ENCODE measurements at regions not wholly inside any gene's neighbourhood (a gene's known extent, or its start where the extent isn't known, plus 50 kb on each side); places are given as distances from the start of the nearest gene placed in this dataset.
A peak's percentile ranks its signal among the peaks of the same experiment; 100 is the strongest.

GRCh38 chr3:23665741-23666140 is 140.0 kb upstream of the UBE2E1 start:
- DNase-seq: no peak

GRCh38 chr3:23666818-23667217 is 138.9 kb upstream of the UBE2E1 start:
- DNase-seq: no peak

GRCh38 chr3:23667536-23668429 is 138.0 kb upstream of the UBE2E1 start:
- DNase-seq: no peak

GRCh38 chr3:23668430-23668904 is 137.3 kb upstream of the UBE2E1 start:
- DNase-seq: peak; percentile 26

GRCh38 chr3:23669541-23670255 is 136.1 kb upstream of the UBE2E1 start:
- no peak for DNase-seq

- no peak for DNase-seq
These were observed 133.7 kb upstream of the UBE2E1 start for GRCh38 chr3:23671851-23672589.

GRCh38 chr3:23672628-23673027 is 133.1 kb upstream of the UBE2E1 start:
- DNase-seq: no peak

GRCh38 chr3:23675010-23675409 is 130.7 kb upstream of the UBE2E1 start:
- no peak for DNase-seq

GRCh38 chr3:23676093-23676492 is 129.7 kb upstream of the UBE2E1 start:
- DNase-seq: no peak

- DNase-seq: no peak
These were observed 123.1 kb upstream of the UBE2E1 start for GRCh38 chr3:23682646-23683045.

- peak; percentile 87 for DNase-seq
These were observed 120.1 kb upstream of the UBE2E1 start for GRCh38 chr3:23685541-23686258.

- DNase-seq: no peak
These were observed 119.2 kb upstream of the UBE2E1 start for GRCh38 chr3:23686519-23686918.

GRCh38 chr3:23691357-23691895 is 114.3 kb upstream of the UBE2E1 start:
- no peak for DNase-seq

GRCh38 chr3:23696842-23697241 is 108.9 kb upstream of the UBE2E1 start:
- no peak for DNase-seq

- no peak for DNase-seq
These were observed 108.3 kb upstream of the UBE2E1 start for GRCh38 chr3:23697416-23697815.

- DNase-seq: peak; percentile 1
These were observed 107.0 kb upstream of the UBE2E1 start for GRCh38 chr3:23698652-23699313.

- no peak for DNase-seq
These were observed 105.1 kb upstream of the UBE2E1 start for GRCh38 chr3:23700616-23701015.

GRCh38 chr3:23701716-23702597 is 103.8 kb upstream of the UBE2E1 start:
- no peak for DNase-seq

- no peak for DNase-seq
These were observed 101.5 kb upstream of the UBE2E1 start for GRCh38 chr3:23704298-23704697.

GRCh38 chr3:23706111-23706510 is 99.6 kb upstream of the UBE2E1 start:
- DNase-seq: no peak

GRCh38 chr3:23709987-23710386 is 95.8 kb upstream of the UBE2E1 start:
- no peak for DNase-seq

Measured in DMS53 (cell line).